ENCODE measurements at regions not wholly inside any gene's neighbourhood (a gene's known extent, or its start where the extent isn't known, plus 50 kb on each side); places are given as distances from the start of the nearest gene placed in this dataset.

GRCh38 chr7:36044101-36044892 lies 108.8 kb upstream of the EEPD1 start:
- no peaks in the 10 kb centered on the region for H3K9me3 ChIP-seq
- H3K27ac ChIP-seq, result peak overlapping the region in 7 of 8 donors; percentile 42 to 72 (median 55)
- intact Hi-C loops (cut with DNase I; ENCODE audit: low total_unique reads), result no loop called here
- H3K27me3 ChIP-seq (replicated peaks in 1 of 7), result no peaks in the 10 kb centered on the region
- DNase-seq, result no peak
- WGBS, 5 donors, result 68 to 84% (median 76%) methylated on average over 6 of the region's 6 CpGs
- peaks cover 0 to 44% (median 14%) of the 10 kb centered on the region in 6 donors for H3K4me1 ChIP-seq
- no peaks in the 10 kb centered on the region for H3K36me3 ChIP-seq
- no peak overlapping the region for H3K4me3 ChIP-seq
- TF ChIP-seq POLR2AphosphoS5 (IDR thresholded peaks at IDR 0.05) (no peak), POLR2A (IDR thresholded peaks at IDR 0.05) (no peak), CTCF (IDR thresholded peaks at IDR 0.05 in 8 of 11, conservative IDR thresholded peaks at IDR 0.05 in 3 of 11) (no peak)

- intact Hi-C loops (cut with DNase I; ENCODE audit: low total_unique reads), result no loop called here
- TF ChIP-seq POLR2A (IDR thresholded peaks at IDR 0.05) (no peak), CTCF (IDR thresholded peaks at IDR 0.05 in 8 of 11, conservative IDR thresholded peaks at IDR 0.05 in 3 of 11) (no peak), POLR2AphosphoS5 (IDR thresholded peaks at IDR 0.05) (peak in 1 of 3 donors; percentile 36)
- Histone ChIP-seq H3K36me3 (no peaks in the 10 kb centered on the region), H3K4me1 (peaks cover 0 to 44% (median 14%) of the 10 kb centered on the region in 6 donors), H3K9me3 (no peaks in the 10 kb centered on the region), H3K27me3 (replicated peaks in 1 of 7) (no peaks in the 10 kb centered on the region), H3K27ac (peak overlapping the region in 7 of 8 donors; percentile 42 to 72 (median 61)), H3K4me3 (no peak overlapping the region)
- WGBS, 5 donors, result 60 to 79% (median 66%) methylated on average over 2 of the region's 2 CpGs
- DNase-seq, result no peak
Observed at GRCh38 chr7:36045326-36045725, 107.7 kb upstream of the EEPD1 start.

GRCh38 chr7:36045830-36046341 lies 107.2 kb upstream of the EEPD1 start:
- H3K4me3 ChIP-seq, result no peak overlapping the region
- DNase-seq, result no peak
- no peaks in the 10 kb centered on the region for H3K9me3 ChIP-seq
- no peaks in the 10 kb centered on the region for H3K27me3 ChIP-seq (replicated peaks in 1 of 7)
- H3K27ac ChIP-seq, result peak overlapping the region in 7 of 8 donors; percentile 42 to 72 (median 61)
- WGBS, 5 donors, result 70 to 86% (median 71%) methylated on average over 3 of the region's 3 CpGs
- H3K4me1 ChIP-seq, result peaks cover 0 to 44% (median 14%) of the 10 kb centered on the region in 6 donors
- TF ChIP-seq CTCF (IDR thresholded peaks at IDR 0.05 in 8 of 11, conservative IDR thresholded peaks at IDR 0.05 in 3 of 11) (no peak), POLR2AphosphoS5 (IDR thresholded peaks at IDR 0.05) (no peak), POLR2A (IDR thresholded peaks at IDR 0.05) (no peak)
- H3K36me3 ChIP-seq, result no peaks in the 10 kb centered on the region
- intact Hi-C loops (cut with DNase I; ENCODE audit: low total_unique reads), result no loop called here

GRCh38 chr7:36047091-36047658 lies 105.9 kb upstream of the EEPD1 start:
- Histone ChIP-seq H3K27me3 (replicated peaks in 1 of 7) (no peaks in the 10 kb centered on the region), H3K9me3 (no peaks in the 10 kb centered on the region), H3K36me3 (no peaks in the 10 kb centered on the region), H3K4me1 (peaks cover 0 to 44% (median 14%) of the 10 kb centered on the region in 6 donors), H3K27ac (peak overlapping the region in 3 of 8 donors; percentile 28 to 54 (median 30)), H3K4me3 (no peak overlapping the region)
- WGBS, 5 donors, result 62 to 90% (median 83%) methylated on average over 2 of the region's 2 CpGs
- TF ChIP-seq POLR2A (IDR thresholded peaks at IDR 0.05) (no peak), POLR2AphosphoS5 (IDR thresholded peaks at IDR 0.05) (no peak)
- intact Hi-C loops (cut with DNase I; ENCODE audit: low total_unique reads), result no loop called here
- no peak for DNase-seq

Measured in spleen (tissue), 11 donors.